GM21528 (cell line): ENCODE measurements at regions not wholly inside any gene's neighbourhood (a gene's known extent, or its start where the extent isn't known, plus 50 kb on each side); places are given as distances from the start of the nearest gene placed in this dataset.

Source experiments
- ATAC-seq: cut with Tn5 transposase; IDR thresholded peaks from one replicate; pipeline ENCODE4 v1.9.1; 2021; ENCODE audit warnings: mild to moderate bottlenecking, moderate library complexity; ENCODE audit not compliant: unreplicated experiment, low FRiP score

DNA sequence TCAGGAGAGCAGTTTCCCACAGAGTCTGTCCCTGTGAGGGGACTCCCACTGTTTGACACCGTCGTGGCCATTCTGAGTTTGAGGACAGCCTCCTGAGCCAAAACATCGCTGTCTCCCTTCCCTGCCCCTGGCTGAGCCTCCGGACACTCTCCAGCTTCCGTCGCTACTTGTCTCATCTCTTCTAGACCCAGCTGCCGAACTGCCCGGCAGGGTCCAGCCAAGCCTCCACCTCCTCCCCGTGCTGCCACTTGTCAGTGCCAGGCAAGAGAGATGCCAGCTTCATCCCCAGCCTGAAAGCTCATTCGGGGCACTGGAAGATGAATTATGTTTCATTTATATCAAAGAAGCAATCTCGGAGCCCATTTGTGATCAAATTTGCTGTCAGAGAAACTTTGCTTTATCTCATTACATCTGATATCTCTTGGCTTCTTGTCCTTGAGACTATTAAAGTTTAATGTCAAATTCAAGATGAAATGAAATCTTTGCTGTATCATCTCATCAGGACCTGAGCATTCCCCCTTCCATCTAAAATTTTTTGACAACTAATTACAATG, 283.9 kb downstream of the BUD13 start:
- ATAC-seq = no peak

DNA sequence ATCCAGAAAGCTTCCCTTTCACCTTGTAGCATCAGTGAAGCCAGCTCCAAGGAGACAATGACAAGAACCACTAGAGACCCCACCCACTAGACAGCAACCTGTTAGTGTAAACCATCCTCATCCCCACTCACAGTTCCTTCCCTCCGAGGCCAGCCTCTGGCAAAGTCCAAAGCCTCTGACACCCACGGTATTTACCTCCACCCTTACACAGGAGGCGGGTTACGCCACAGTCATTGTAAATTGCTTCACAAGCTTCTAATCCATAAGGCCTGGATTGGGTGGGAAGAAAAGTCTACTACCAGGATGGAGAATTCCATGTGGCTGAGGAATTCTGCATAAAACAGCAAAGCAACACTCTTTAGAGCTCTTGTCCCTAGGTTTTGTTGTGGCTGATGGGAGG, 287.4 kb downstream of the BUD13 start:
- no peak for ATAC-seq

DNA sequence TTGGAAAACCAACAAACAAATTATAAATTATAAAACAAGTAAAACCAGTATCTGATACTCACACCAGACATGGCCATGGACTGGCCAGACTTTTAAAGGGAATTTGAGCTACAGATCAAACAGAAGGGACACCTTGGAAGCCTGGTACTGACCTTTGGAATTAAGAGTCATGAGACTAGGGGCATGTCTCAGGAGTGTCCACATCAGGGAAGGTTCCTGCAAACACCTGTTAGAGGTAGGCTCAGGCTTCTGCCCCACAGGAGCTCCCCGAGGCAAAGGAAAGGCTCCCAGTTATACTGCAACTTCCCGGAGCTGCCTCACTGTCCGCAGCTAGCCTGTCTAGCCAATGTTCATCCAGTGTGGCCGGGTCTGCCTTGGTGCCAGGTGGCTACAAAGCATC, 290.1 kb downstream of the BUD13 start:
- no peak for ATAC-seq

DNA sequence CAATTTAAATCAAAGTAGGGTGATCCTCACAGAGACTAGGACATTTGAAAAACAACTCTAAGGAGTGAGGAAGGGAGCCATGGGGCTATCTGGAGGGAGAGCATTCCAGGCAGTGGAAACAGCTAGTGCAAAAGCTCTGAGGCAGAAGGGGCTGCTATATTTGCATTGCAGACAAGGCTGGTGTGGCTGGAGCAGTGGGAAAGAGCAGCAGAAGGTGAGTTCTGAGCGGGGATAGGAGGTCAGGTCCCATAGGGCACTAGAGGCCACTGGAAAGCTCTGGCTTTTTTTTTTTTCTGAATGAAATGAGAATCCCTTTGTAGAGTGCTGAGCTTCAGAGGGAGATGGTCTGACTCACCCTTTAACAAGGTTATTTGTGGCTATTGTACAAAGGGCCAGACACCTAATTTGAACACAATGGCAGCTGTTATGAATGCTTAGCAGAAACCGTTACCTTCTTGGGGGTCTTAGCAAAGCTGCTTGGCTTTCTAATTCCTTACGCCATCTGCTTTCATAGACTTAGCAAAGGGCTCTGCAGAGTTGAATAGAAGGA, 291.6 kb downstream of the BUD13 start:
- no peak for ATAC-seq

DNA sequence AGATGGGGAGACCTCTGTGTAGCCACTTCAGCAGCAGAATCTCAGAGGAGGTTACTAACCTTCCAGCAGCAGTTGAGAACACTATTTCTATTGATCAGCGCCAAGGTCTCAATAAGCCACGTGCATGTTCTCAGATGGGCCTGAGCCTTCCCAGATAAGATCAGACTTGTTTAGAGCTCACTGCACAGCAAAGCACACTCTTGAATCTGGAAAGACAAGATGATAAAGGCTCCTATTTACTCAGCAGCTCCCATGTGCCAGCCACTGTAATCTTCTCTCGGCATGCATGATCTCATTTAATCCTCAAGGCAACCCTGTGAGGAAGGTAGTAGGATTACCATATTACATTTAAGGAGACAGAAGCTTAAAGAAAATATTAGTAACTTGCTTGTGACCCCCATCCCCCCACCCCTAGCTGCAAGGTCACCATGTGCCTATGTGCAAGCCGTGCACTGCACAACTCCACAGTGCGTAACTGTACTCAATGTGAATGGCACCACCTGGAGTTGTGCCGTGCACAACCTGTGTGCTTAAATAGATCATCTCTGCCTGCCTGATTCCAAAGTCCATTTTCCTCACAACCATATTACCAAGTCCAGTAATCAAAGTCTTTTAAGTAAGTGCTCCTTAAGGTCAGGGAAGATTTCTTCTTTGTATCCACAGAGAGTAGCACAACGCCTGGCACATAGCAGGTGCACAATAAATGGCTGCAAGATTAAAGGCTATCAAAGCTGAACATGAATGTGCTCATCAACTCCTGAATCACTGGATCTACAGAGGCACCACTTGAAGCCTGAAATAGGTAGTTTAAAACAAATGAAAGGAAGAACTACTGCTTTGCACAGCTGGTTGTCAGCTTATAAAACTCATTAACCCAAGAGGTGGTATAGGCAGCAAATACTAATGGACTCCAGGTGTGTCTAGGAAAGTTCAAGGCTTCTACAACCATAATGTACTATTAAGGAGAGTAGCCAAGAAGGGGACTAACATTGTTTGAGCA, 293.8 kb downstream of the BUD13 start:
- ATAC-seq = no peak

DNA sequence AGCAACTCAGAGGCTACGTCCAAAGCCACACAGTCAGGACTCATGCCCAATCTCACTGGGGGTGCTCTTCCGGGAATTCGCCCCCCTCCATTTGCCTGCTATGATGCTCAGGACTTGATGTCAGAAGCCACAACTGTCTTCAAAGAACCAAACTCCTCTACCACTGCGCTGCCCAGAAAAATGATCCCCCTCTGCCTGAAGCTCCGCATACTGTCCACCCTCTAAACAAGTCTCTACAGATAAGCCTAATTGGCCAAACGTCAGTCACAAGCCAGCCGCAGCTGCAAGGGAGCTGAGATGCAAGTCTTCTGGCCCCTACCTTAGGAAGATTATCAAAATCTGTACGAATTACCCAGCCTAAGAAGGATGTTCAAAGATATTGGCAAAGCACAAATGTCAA, 294.6 kb downstream of the BUD13 start:
- no peak for ATAC-seq

DNA sequence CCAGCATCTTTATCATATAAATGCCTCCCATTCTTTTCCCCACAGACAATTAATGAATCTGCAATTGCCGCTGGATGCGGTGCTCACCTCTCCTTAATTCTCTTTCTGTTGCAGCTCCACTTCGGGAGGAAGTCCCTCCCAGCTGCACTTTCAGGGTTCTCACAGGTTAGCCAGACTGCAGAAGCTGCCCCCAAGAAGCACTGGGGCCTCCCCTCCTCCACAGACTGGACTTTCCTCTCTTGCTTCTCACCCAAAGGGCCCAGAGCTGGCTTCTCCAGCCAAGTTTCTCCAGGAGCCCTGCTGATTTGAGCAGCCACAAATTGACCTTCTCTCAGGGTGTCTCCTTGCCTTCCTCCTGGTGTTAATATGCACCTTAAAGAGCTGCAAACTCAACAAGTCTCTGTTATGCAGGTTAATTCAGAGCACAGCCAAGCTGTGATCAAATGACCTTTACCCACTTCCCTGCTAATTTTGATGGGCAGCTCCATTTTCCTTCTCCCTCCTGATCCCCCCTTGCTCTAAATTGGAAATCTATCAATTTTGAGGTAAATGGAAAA, 298.9 kb downstream of the BUD13 start:
- no peak for ATAC-seq

DNA sequence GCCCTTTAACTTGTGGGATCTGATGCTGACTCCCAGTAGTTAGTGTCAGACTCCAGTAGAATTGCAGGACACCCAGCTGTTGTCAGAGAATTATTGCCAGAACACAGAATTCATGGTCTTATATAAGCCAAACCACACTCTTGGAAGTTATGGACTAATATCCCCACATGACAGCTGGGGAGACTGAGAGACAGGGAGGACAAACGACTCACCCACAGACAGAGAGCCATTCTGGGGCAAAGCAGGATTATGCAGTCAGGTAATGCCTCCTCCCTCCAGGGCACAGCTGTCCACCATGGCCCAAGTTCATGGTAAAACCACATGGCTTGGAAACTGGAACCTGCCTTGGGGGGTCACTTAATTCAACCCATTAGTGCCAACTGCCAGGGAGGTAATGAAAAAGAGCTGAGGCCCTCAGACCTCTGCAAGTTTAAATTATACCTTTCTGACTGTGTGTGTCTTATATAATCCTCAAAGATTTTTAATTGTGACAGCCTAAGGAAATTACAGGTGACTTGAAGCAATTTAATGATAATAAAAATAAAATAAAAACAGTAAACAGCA, 299.5 kb downstream of the BUD13 start:
- ATAC-seq = no peak

DNA sequence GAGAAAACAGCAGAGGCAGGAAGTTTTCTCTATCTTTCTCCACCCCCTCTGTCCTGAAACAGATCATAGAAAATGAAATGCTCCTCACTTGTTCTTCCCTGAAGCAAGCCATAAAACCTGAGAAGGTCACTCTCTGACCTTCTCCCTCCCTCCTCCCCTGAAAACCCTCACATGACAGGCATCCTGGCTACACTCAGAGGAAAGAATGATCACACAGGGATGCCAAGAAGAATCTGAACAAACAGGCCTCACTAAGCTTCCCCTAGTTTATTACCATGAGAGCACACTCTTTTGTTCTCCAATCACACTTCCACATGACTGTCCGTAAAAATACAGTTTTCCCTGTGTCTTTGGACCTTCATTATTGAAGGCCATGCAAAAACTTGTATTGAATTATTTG, 300.1 kb downstream of the BUD13 start:
- ATAC-seq = no peak

DNA sequence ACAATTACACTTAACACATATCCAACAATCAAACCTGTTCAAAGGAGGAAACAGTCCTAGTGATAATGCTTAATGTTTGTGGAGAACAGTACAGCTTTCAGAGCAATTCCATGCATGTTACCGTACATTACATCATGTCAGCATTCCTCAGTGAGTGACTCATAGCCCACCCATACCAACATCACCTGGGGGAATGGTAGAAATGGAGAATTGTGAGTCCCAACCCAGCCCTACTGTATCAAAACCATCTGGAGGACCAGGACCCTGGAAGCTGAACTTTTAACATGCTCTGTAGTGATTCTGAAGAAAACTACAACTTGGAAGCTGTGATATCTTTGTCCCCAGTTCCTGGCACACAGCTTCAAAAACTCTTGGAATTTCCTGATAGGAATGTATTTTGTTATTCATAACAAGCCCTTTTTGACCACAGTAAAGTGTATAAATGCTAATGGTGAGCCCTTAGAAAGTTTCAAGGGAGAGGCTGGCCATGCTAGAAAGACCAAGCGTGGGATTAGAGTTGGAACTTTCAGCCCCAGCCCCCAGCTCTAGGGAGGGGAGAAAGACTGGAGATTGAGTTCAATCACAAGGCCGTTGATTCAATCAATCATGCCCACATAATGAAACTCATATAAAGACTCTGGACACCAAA, 301.1 kb downstream of the BUD13 start:
- ATAC-seq = no peak

DNA sequence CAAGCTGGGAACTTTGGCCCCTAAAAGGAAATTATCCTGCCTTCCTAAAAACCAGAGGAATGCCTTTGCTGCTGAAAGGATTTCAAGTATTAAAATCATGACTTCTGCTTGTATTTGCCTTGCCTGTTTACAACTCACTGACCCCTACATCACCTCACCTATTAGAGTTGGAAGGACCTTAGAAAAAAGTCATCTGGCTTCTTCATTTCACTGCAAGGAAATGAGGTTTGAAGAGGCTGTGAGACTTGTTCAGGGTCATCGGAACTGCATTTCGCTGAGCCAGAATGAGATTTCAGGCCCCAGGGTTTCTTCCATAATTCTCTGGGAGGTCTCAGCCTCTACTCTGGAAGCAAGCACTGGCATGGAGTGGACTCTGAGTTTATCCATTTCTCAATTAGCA, 304.1 kb downstream of the BUD13 start:
- no peak for ATAC-seq

DNA sequence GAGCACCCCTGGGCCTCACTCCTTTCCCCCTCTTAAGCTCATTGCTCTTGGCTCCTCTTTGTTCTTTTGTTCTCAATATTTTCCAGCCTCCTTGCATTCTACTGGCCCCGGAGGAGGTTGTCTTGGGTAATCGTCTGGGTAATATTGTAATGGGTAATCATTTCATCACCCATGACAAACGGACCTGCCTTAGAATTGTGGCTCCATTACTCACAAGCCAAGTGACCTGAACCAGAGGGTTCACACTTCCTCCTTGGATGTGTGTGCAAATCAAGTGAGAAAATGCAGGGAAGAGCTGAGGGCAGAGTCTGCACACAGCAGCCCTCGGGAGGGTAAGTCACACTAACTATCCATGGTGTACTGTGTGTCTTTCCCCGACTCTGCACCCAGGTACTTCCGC, 305.0 kb downstream of the BUD13 start:
- ATAC-seq = no peak

DNA sequence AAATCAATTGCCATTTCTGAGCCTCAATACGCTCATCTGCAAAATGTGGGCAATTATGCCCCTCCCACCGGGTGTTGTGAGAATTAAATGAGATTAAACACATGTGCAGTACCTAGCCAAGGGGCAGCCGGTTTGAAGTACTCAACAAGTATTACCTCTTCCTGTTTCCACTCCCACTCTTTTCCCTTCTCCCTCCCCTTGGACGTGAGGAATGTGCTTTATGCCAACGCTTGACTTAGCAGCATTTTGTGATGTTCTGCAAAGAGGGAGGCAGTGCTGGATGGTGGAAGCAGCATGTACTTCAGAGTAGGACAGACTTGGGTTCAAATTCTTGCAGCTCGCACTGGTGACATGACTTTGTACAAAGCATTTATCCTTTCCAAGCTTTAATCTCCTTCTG, 306.0 kb downstream of the BUD13 start:
- no peak for ATAC-seq

DNA sequence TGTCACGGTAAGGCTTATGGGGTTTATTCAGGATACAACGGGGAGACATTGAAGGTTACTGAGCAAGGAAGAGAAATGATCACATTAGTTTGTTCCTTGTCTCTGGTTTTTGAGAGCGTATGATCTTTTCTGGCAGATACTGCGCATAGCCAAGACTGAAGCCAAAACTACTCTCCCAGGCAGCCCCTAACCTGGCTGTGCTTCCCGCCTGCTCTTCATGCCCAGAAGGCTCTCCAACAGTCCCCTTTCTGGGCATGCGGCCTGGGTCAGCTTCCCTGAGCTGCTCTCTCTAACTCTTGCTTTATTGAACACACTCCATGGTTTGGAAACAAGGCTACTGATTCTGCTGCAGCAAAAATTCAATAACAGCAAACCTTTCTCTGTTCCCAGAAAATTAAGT, 306.6 kb downstream of the BUD13 start:
- ATAC-seq = no peak

DNA sequence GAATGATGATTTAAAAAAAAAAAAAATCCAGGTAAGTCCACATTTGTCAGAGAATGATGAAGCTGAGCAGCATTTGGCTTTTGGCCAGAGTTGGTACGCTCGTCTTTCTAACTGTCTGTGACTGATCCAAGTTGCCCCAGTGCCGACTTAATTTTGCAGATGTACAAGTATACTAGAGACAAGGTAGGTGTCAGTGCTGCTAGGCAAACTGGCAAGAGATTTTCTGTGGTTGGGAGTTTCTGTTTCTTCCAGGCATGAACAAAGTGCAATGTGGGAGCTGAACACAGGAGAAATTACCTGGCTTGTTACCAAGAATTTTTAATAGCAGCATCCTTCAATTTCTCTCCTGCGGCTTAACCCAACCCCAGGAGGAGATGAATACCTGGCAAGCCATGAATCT, 307.7 kb downstream of the BUD13 start:
- ATAC-seq = no peak

DNA sequence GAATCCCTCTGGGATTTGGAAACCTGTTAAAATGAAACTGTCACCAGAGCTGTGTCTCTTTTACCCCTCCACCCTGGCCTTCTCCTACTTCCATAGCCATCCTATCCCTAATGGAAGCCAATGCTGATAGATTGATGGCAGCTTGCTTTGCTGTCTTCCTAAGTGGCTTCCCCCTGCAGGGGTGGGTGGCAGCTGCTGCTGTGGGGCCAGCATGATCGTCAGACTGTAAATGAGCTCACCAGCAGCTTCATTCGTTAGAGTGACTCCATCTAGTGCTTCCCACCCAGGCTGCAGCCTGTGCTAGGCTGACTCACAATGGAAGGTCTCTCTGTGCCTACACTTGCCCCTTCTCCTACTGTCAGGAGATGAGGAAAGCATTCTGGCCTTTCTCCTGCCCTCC, 311.0 kb downstream of the BUD13 start:
- ATAC-seq = no peak

DNA sequence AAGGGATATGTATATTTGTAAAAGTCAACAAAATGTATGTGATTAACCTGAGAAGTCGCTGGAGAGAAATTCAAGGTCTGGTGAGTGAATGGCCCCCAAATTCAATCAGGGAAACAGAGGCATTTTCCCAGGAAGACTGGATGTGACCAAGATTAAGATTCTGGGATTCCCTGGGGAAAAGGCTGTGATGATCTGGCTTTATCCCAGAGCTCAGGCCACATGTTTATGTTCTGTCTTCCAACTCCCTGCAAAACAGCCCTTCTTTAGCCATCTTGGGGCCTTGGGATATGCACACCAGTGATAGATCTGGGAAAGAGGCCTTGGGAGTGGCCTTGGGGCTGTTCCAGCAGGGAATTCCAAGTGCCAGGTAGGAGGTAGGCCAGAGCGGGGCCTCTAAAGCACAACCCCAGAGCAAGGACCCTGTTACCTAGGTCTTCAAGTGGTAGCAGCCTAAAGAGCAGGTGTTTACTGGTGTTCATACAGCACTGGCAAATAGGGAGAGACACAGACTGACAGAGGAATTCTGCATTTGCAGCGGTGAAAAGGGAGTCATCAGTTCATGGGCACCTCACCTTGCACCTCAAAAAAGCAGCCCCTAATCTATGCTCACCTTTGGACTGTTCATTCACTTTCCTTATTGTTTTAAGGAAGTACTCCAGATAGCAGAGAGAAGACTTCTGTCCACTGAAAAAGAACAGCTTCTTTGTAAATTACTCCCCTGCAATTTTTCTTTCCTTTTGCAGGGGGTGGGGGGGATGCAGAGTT, 312.4 kb downstream of the BUD13 start:
- ATAC-seq = no peak

DNA sequence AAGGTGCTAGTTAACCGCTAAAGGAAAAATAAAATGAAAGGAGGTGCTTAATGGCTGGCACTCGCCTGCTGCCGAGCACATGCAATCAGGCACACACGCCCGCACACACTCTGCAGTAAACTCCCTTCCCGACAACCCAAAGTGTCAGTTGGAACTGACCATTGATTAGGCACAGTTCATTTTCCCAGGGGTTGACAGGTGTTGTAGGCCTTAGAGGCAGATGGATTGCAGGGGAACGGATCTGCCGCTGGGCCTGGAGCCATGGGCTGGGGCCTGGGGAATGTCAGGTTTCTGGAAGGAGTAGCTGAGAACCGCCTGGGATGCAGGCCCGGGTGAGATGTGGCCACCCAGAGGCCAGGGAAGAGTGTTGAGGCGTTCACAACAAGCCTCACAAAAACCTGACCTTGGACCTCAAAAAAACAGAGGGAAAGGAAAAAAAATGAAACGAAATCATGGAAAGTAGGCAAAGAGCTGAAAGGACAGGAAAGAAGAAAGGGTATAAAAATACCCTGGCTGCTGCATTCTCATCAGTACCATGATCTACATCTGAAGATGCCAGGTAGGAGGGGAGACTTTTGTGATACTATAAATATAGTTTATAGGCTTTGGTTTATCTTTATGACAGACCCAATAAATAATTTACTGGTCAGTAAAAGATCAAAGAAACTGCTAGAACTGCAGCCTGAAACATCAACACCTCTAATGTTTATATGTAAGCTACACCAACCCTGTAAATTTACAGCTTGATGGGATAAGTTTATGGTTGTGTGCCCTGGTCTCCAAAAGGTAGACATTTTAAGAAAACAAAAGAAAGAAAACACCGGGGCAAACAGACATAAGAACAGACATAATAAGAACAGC, 313.4 kb downstream of the BUD13 start:
- ATAC-seq = no peak

DNA sequence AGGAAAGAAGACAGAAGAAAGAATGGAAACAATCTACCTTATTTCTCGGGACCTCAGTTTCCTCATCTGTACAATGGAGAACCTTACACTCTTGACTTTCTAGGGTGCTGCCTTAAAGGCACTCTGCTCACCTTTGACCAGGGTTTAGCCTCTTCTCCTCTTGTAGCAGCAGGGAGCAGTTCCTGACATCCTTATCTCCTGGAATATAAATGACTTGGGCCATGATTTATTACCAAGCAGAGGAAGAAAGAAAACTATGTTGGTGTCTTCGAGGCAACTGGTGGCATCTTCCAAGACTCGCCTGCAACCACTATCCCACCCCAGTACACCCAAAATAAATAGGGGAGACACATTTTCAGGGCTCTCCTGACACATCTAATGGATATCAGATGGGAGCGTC, 314.2 kb downstream of the BUD13 start:
- ATAC-seq = no peak
